ENCODE measurements at regions not wholly inside any gene's neighbourhood (a gene's known extent, or its start where the extent isn't known, plus 50 kb on each side); places are given as distances from the start of the nearest gene placed in this dataset.
A peak's percentile ranks its signal among the peaks of the same experiment; 100 is the strongest.

- intact Hi-C loops (cut with DNase I), result no loop called here
Measured at GRCh38 chr20:43863821-43864544, 50.7 kb upstream of the TOX2 start.

DNA sequence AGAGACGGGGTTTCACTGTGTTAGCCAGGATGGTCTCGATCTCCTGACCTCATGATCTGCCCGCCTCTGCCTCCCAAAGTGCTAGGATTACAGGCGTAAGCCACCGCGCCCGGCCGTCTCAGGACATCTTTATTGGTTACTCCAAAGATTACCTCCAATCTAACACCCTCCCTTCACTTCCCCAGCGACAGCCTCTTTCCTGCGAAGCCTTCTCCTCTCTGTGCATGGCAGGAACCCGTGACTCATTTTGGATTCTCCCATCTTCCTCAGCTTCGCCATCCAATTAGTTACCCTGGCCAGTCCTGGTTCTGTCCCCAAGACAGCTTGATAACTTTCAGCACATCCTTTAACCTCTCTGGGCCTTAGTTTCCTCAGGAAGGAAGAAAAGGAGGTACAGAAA is 51.3 kb upstream of the TOX2 start:
- intact Hi-C loops (cut with DNase I), result no loop called here
- DNase-seq, result no peak

More at GRCh38 chr20:43863821-43864544, 50.7 kb upstream of the TOX2 start:
- peak in 4 of 42 donors; percentile 11 to 39 (median 21) for DNase-seq

GRCh38 chr20:43862438-43862837 is 52.2 kb upstream of the TOX2 start:
- intact Hi-C loops (cut with DNase I), result no loop called here
- DNase-seq, result no peak

DNA sequence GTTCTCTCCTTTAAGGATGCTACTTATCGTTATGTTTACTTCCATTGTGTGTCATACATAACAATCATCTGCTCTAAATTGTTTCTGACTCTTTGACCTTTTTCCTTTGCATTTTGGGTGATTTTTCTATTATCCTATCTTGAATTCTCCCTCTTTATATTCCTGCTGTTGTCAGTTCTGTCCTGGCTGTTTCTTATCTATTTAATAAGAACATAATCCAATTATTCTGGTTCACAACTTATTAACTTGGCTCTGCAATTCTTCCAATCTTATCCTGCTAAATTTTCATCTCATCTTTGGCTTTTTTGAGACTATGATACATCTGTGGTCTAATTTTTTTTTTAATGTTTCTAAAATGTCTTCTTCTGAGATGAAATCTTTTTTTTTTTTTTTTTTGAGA is 54.7 kb upstream of the TOX2 start:
- DNase-seq, result no peak
- intact Hi-C loops (cut with DNase I), result no loop called here

GRCh38 chr20:43857932-43858331 is 56.7 kb upstream of the TOX2 start:
- intact Hi-C loops (cut with DNase I), result no loop called here
- no peak for DNase-seq

DNA sequence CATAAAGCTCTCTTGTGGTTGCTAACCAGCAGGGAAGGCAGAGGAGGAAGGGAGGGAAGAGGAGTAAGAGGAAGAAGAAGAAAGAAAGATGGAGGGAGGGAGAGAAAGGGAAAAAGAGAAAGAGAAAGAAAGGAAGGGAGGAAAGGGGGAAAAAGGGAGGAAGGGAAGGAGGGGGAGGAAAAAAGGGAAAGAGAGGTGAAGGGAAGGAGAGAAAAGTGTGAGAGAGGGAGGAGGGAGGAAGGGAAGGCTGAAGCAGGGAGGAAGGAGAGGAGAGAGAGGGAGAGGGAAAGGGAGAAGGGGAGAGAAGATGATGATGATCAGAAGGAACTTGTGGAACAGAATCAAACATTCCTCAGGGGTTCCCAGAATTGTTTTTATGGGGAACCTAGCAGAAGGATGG is 57.5 kb upstream of the TOX2 start:
- intact Hi-C loops (cut with DNase I), result no loop called here
- DNase-seq, result no peak

DNA sequence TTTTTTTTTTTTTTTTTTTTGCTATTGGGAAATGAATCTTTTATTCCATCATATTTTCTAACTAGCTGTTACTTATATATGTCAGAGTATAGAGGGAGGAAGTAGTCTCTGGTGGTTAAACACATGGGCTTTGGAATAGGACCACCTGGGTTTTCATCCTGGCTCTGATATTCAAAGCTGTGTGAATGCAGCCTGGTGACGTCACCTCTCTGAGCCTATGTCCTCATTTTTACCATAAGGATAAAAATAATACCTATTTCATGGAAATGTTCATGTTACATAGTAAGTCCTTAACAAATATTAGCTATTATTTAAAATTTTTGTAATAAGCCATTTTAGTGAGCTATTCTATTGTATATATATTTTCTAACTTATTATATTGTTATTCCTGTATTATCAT is 58.8 kb upstream of the TOX2 start:
- intact Hi-C loops (cut with DNase I), result no loop called here
- DNase-seq, result no peak

GRCh38 chr20:43853918-43854317 is 60.7 kb upstream of the TOX2 start:
- intact Hi-C loops (cut with DNase I), result no loop called here
- no peak for DNase-seq

DNA sequence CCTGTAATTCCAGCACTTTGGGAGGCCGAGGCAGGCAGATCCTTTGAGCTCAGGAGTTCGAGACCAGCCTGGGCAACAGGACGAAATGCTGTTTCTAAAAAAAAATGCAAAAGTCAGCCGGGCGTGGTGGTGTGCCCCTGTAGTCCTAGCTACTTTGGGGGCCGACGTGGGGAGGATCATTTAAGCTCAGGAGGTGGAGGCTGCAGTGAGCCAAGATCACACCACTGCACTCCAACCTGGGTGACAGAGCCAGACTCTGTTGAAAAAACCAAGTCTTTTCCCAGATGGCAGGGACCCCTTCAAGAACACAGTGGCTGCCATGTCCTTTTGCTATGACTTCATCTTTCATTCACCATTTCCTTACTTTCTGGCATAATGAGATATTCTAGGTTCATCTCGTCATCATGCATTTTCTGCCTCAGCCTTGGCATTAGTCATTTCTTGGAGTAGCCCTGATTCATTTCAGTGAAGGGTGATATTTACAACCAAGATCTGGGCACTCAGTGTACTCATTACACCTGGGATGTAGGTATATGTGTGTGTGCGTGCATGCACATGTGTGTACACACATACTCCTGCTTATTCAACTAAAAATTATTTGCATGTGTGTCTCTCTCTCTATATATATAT is 61.4 kb upstream of the TOX2 start:
- peak in 1 of 42 donors; percentile 4 for DNase-seq
- intact Hi-C loops (cut with DNase I), result no loop called here

DNA sequence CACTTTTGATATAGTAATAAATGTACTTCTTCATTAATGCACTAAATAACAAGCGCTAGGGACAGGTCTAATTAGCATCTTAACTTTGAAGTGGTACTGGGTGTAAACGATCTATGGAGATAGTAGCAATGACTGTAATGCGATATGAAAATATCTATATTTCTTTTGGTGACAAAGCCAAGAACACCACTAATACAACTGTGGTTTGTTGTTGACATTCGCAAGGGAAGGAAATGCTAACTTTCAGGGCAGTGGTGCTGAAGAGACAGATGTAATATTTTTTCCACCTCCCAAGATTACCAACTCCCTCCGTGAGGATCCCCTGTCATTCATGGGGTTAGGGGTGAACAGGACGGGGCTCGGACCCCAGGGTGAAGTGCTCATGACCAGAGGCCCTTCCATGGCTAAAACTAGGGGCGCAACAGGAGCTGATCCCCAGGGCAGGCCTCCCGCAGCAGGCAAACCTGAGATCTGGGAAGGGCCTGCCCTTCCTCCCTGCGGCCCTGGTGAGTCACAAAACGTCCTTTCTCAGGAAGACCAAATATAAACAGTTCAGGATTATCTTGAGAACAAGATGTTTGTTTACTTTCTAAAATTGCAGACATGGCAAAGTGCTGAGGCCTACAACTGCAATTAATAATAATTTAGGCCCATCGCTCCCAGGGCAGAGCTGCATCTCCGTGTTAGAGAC is 65.0 kb upstream of the TOX2 start:
- peak in 2 of 42 donors; percentile 21 to 39 for DNase-seq
- intact Hi-C loops (cut with DNase I), result no loop called here

GRCh38 chr20:43846516-43846905 is 68.1 kb upstream of the TOX2 start:
- peak in 3 of 42 donors; percentile 11 to 16 (median 16) for DNase-seq
- intact Hi-C loops (cut with DNase I), result no loop called here

DNA sequence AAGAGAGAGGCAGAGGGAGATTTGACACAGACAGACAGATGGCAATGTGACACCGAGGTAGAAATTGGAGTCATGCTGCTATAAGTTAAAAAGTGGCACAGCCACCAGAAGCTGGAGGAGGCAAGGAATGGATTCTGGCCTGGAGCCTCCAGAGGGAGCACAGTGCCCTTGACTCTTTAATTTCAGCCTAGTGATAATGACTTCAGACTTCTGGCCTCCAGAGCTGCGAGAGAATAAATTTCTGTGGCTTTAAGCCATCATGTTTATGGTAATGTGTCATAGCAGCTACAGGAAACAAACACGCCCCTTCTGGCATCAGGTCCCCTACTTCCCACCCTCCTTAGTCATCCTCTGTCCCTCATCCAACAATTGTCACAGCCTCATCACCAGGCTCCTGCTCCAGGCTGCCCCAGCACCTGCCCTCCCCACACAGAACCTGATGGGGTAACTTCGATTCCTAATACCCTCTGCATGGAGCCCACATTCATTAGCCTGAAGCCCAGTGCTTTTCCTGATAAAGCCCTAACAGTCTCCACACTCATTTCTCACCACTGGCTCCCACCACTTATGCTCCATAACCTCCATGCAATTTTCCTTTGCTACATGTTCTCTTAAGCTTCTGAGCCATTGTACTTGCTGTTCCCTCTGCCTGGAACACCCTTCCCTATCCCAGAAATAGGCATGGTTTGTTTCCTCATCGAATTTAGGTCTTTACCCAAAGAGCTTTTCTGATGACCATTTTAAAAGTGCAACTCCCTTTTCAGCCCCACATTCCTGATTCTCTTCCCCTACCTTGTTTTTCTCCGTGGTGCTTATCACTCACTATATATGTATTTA is 69.7 kb upstream of the TOX2 start:
- intact Hi-C loops (cut with DNase I), result no loop called here
- DNase-seq, result peak in 3 of 42 donors; percentile 2 to 13 (median 5)

DNA sequence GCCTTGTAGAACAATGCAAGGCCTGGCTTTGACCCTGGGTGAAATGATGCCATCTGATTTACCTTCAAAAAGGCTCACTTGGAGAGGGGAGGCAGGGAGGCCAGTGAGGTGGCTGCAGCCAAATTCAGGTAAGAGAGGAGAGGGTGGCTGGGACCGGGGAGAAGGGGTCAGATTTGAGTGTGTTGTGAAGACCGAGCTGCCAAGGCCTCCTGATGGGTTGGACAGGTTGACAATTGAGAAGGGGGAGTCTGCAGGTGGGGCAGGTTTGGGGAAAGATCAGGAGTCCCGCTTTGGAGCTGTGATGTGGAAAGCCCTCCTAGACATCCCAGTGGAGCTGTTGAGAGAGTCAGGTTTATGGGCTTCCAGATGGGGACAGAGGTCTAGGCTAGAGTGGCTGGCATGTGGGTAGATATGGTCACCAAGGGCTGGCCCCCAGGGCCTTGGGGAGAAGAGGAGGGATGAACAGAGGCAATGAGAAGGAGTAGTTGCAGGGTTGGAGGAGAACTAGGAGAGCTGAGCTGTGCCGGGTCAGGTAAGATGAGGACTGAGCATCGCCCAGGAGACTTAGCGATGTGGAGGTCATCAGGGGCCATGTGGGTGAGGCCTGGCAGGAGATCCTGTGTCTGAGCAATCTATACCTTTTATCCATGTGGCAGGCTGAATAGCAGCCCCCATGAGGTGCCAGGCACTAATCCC is 70.5 kb upstream of the TOX2 start:
- intact Hi-C loops (cut with DNase I), result no loop called here
- peak in 4 of 42 donors; percentile 0 to 22 (median 6) for DNase-seq

GRCh38 chr20:43843096-43843964 is 71.3 kb upstream of the TOX2 start:
- peak in 3 of 42 donors; percentile 0 to 2 (median 2) for DNase-seq
- intact Hi-C loops (cut with DNase I), result no loop called here

DNA sequence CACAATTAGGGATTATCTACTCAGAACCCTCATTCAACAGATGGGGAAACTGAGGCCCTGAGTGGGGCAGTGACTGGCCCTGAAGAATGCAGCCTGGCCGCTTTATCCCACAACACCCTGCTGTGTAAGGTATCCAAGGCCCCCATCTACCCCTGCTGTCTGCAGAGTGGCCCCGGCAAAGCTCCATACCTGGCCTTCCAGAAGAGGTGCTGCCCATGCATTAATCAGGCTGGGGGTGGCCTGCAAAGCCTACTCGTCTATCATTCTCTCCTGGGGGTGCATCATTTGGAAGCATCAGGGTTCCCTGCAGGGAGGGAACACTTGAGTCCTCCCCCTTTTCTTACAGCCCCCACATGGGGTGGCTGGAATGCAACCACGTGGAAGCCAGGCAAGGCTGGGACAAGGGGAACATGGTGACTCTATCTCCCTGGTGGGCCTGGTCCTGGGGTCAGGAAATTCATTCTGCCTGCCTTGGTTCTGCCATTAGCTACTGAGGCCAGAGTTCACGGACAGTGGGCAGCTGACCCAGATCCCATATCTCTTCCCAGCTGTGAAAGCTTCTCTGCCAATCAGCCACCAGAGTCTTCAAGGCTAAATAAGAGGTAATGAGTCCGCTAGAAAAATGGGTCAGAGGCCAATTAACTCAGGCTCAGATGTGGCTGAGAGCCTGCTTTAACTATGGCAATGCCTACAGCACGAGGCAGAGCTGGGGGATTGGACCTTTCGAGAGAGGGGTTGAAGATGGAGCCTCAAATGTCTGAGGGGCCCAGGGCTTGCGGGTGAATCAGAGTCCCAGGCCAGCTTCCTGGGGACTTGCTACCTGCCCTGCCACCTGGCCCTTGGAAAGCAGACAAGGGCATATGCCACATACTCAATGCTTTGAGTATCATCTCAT is 72.3 kb upstream of the TOX2 start:
- peak in 4 of 42 donors; percentile 6 to 39 (median 22) for DNase-seq
- intact Hi-C loops (cut with DNase I), result no loop called here

- intact Hi-C loops (cut with DNase I), result no loop called here
Measured at GRCh38 chr20:43840382-43841070, 74.1 kb upstream of the TOX2 start.

More at GRCh38 chr20:43840382-43841070, 74.1 kb upstream of the TOX2 start:
- DNase-seq, result peak in 4 of 42 donors; percentile 7 to 33 (median 27)
